ENCODE measurements at regions not wholly inside any gene's neighbourhood (a gene's known extent, or its start where the extent isn't known, plus 50 kb on each side); places are given as distances from the start of the nearest gene placed in this dataset.

DNA sequence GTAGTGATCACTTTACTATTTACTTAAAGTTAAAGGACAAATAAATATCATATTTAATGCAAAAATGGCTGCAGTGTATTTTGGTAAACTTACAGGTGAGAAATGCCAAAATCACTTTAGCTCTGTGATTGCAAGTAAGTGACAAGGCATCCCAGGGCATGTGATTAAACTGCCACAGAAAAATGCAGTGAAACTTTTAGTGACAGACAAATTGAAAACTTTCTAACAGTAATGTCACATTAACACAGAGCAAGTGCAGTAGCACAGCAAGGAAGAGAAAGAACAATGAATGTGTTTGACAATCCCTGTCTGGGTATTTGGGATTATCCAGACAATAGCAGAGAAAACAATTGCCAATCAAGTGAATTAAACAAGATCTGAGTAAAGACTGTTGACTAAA is 606.8 kb downstream of the SLCO4C1 start:
- H3K56ac ChIP-seq (replicated peaks; ENCODE audit: insufficient read length, low read depth, low read length): no peak overlapping the region
- POLR2A ChIA-PET (ENCODE audit: partially characterized antibody): no interaction called here
- H3K9ac ChIP-seq (replicated peaks in 1 of 4; ENCODE audit: extremely low read depth in 1 of 4, low read depth in 3 of 4, low read length in 3 of 4): no peak overlapping the region
- no peaks in the 10 kb centered on the region for H3K27me3 ChIP-seq (replicated peaks in 1 of 4; ENCODE audit: control insufficient read depth in 3 of 4, extremely low read depth in 1 of 4, insufficient read depth in 3 of 4, low read length in 3 of 4)
- H3K23me2 ChIP-seq (ENCODE audit: low read depth, low read length): no peaks in the 10 kb centered on the region
- H3K23ac ChIP-seq (ENCODE audit: insufficient read length): no peak overlapping the region
- FAIRE-seq (no peak), DNase-seq (ENCODE audit: low read depth in 1 of 2, low spot score in 2 of 2) (no peak)
- no peak overlapping the region for H2BK12ac ChIP-seq (ENCODE audit: low read depth, low read length)
- H3K4ac ChIP-seq (replicated peaks; ENCODE audit: insufficient read length, low read depth, low read length): no peak overlapping the region
- H2AK5ac ChIP-seq (ENCODE audit: low read depth, low read length): no peak overlapping the region
- H3K18ac ChIP-seq (ENCODE audit: extremely low read depth, low read length): no peak overlapping the region
- H2BK15ac ChIP-seq (ENCODE audit: low read length): no peak overlapping the region
- no peak overlapping the region for H4K91ac ChIP-seq (replicated peaks; ENCODE audit: insufficient read length, low read length)
- no peak overlapping the region for H2BK5ac ChIP-seq (ENCODE audit: low read depth, low read length)
- no peak overlapping the region for H3K27ac ChIP-seq (ENCODE audit: low read depth, low read length)
- no peaks in the 10 kb centered on the region for H3K79me2 ChIP-seq (ENCODE audit: control insufficient read depth in 1 of 2, insufficient read depth in 2 of 2, low read length in 2 of 2)
- no peak for TF ChIP-seq CBX8 (IDR thresholded peaks at IDR 0.05; ENCODE audit: borderline replicate concordance, low read depth, low read length)
- TF ChIP-seq SIX5 (IDR thresholded peaks at IDR 0.05; ENCODE audit: low read depth, low read length): no peak
- no peak for TF ChIP-seq ZNF274 (IDR thresholded peaks at IDR 0.05; ENCODE audit: borderline replicate concordance, extremely low read depth, low read length)
- TF ChIP-seq, protein P1, sequence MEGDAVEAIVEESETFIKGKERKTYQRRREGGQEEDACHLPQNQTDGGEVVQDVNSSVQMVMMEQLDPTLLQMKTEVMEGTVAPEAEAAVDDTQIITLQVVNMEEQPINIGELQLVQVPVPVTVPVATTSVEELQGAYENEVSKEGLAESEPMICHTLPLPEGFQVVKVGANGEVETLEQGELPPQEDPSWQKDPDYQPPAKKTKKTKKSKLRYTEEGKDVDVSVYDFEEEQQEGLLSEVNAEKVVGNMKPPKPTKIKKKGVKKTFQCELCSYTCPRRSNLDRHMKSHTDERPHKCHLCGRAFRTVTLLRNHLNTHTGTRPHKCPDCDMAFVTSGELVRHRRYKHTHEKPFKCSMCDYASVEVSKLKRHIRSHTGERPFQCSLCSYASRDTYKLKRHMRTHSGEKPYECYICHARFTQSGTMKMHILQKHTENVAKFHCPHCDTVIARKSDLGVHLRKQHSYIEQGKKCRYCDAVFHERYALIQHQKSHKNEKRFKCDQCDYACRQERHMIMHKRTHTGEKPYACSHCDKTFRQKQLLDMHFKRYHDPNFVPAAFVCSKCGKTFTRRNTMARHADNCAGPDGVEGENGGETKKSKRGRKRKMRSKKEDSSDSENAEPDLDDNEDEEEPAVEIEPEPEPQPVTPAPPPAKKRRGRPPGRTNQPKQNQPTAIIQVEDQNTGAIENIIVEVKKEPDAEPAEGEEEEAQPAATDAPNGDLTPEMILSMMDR (IDR thresholded peaks at IDR 0.05; ENCODE audit: control extremely low read depth in 1 of 3, insufficient read depth in 1 of 3, low read depth in 1 of 3, low read length in 3 of 3): no peak
- no peak for TF ChIP-seq TAF7 (optimal IDR thresholded peaks at IDR 0.05; ENCODE audit: borderline replicate concordance, low read depth, low read length)
- TF ChIP-seq KDM5A (IDR thresholded peaks at IDR 0.05; ENCODE audit: low read length): no peak
- peaks cover 0 to 5% (median 3%) of the 10 kb centered on the region in 4 experiments; a peak in 2 of 7 replicates for H3K4me1 ChIP-seq (replicated peaks in 1 of 4; ENCODE audit: control insufficient read depth in 3 of 4, insufficient read depth in 4 of 4, low read length in 3 of 4)
- H3K36me3 ChIP-seq (ENCODE audit: control insufficient read depth in 2 of 4, insufficient read depth in 4 of 4, low read length in 3 of 4): no peaks in the 10 kb centered on the region
- no peak overlapping the region for H3K4me2 ChIP-seq (ENCODE audit: insufficient read depth in 1 of 2, low read depth in 2 of 2, low read length in 2 of 2)
- no peaks in the 10 kb centered on the region for H4K20me1 ChIP-seq (replicated peaks in 1 of 2; ENCODE audit: control insufficient read depth in 1 of 2, insufficient read depth in 2 of 2, low read length in 2 of 2)
- no peak overlapping the region for H3K4me3 ChIP-seq (ENCODE audit: extremely low read depth in 1 of 4, insufficient read depth in 2 of 4, low read depth in 3 of 4, low read length in 4 of 4)
- H4K5ac ChIP-seq (ENCODE audit: insufficient read length, low read depth, low read length): no peak overlapping the region
- H3K9me3 ChIP-seq (ENCODE audit: insufficient read depth in 2 of 2, low read depth in 1 of 2, low read length in 1 of 2): no peaks in the 10 kb centered on the region
- H3K14ac ChIP-seq (ENCODE audit: insufficient read length): no peak overlapping the region
- H3K79me1 ChIP-seq (ENCODE audit: low read depth, low read length): no peaks in the 10 kb centered on the region
- H2AFZ ChIP-seq (ENCODE audit: low read length): no peak overlapping the region
- H4K8ac ChIP-seq (ENCODE audit: extremely low read depth, insufficient read depth, low read length): no peak overlapping the region
- CTCF ChIA-PET (ENCODE audit: partially characterized antibody): interaction anchor here (0.7 to 3.1 kb wide), 2 partner anchors 11 to 40 kb away, joined by 3 to 14 read pairs; no protein-coding TSS in a partner anchor
- no peak overlapping the region for H2BK20ac ChIP-seq (ENCODE audit: low read length)
- no peak overlapping the region for H2BK120ac ChIP-seq (replicated peaks; ENCODE audit: low read depth, low read length)

Data from H1 (cell line).